HL-60 (cell line): ENCODE measurements at regions not wholly inside any gene's neighbourhood (a gene's known extent, or its start where the extent isn't known, plus 50 kb on each side); places are given as distances from the start of the nearest gene placed in this dataset.

Experiments used
- DNase-seq, 2 experiments: peaks; one replicate each; pipeline ENCODE4 v3.0.0-alpha.2; 2010 to 2020; ENCODE audit warnings: low read depth in 1 of 2, low spot score in 1 of 2
- H3K27ac ChIP-seq: fragments of 250-450 bp; sonication (Bioruptor Pico); replicated peaks from 2 replicates; pipeline ENCODE4 v1.5.1; 2020; ENCODE audit warnings: mild to moderate bottlenecking, moderate library complexity
- H3K27me3 ChIP-seq: fragments of 250-450 bp; sonication (Bioruptor Pico); 2 replicates; pipeline ENCODE4 v1.5.1; 2021; ENCODE audit warnings: mild to moderate bottlenecking, moderate library complexity; ENCODE audit not compliant: insufficient read depth, poor library complexity, severe bottlenecking
- H3K4me3 ChIP-seq: replicated peaks from 2 replicates; pipeline ENCODE4 v1.5.1; 2011; ENCODE audit warnings: mild to moderate bottlenecking, control low read depth, low read length; ENCODE audit not compliant: insufficient read depth
- GABPA ChIP-seq: IDR thresholded peaks from 2 replicates; pipeline ENCODE4 v1.6.1; 2012; ENCODE audit warnings: low read depth
- POLR2AphosphoS5 ChIP-seq: IDR thresholded peaks from 2 replicates; pipeline ENCODE4 v1.6.1; 2012; ENCODE audit warnings: low read depth
- SPI1 ChIP-seq: IDR thresholded peaks from 2 replicates; pipeline ENCODE4 v1.6.1; 2012; ENCODE audit warnings: low read depth, mild to moderate bottlenecking, borderline replicate concordance
- TF ChIP-seq, protein P1 (sequence below): IDR thresholded peaks from 2 replicates; pipeline ENCODE4 v1.6.1; 2012; ENCODE audit warnings: low read depth; ENCODE audit not compliant: insufficient replicate concordance
- TF ChIP-seq, protein P2 (sequence below): IDR thresholded peaks from one replicate; pipeline ENCODE4 v1.5.1; 2011; ENCODE audit warnings: low read length, control low read depth, inconsistent platforms; ENCODE audit not compliant: insufficient read depth

DNA sequence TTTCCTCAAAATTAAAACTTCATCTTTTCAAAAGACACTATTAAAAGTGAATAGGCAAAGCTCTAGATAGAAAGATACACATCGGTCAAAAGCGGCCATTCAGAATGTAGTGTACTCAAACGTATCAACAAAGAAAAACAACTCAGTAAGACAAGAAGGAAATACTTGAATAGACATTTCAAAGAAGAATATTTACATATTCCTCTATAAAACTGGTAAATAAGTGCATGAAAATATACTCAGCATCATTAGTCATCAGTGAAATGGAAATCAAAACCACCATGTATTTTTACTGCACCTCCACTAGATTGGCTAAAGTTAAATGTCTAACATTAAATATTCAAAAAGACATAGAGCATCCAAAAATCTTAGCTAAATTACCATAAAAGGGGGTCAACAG is 551.1 kb upstream of the SORCS1 start:
- TF ChIP-seq SPI1 (no peak), POLR2AphosphoS5 (no peak), GABPA (no peak)
- TF ChIP-seq, protein P1, sequence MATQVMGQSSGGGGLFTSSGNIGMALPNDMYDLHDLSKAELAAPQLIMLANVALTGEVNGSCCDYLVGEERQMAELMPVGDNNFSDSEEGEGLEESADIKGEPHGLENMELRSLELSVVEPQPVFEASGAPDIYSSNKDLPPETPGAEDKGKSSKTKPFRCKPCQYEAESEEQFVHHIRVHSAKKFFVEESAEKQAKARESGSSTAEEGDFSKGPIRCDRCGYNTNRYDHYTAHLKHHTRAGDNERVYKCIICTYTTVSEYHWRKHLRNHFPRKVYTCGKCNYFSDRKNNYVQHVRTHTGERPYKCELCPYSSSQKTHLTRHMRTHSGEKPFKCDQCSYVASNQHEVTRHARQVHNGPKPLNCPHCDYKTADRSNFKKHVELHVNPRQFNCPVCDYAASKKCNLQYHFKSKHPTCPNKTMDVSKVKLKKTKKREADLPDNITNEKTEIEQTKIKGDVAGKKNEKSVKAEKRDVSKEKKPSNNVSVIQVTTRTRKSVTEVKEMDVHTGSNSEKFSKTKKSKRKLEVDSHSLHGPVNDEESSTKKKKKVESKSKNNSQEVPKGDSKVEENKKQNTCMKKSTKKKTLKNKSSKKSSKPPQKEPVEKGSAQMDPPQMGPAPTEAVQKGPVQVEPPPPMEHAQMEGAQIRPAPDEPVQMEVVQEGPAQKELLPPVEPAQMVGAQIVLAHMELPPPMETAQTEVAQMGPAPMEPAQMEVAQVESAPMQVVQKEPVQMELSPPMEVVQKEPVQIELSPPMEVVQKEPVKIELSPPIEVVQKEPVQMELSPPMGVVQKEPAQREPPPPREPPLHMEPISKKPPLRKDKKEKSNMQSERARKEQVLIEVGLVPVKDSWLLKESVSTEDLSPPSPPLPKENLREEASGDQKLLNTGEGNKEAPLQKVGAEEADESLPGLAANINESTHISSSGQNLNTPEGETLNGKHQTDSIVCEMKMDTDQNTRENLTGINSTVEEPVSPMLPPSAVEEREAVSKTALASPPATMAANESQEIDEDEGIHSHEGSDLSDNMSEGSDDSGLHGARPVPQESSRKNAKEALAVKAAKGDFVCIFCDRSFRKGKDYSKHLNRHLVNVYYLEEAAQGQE: no peak
- TF ChIP-seq, protein P2, sequence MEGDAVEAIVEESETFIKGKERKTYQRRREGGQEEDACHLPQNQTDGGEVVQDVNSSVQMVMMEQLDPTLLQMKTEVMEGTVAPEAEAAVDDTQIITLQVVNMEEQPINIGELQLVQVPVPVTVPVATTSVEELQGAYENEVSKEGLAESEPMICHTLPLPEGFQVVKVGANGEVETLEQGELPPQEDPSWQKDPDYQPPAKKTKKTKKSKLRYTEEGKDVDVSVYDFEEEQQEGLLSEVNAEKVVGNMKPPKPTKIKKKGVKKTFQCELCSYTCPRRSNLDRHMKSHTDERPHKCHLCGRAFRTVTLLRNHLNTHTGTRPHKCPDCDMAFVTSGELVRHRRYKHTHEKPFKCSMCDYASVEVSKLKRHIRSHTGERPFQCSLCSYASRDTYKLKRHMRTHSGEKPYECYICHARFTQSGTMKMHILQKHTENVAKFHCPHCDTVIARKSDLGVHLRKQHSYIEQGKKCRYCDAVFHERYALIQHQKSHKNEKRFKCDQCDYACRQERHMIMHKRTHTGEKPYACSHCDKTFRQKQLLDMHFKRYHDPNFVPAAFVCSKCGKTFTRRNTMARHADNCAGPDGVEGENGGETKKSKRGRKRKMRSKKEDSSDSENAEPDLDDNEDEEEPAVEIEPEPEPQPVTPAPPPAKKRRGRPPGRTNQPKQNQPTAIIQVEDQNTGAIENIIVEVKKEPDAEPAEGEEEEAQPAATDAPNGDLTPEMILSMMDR: no peak
- no peak for DNase-seq
- no peaks in the 10 kb centered on the region for H3K27me3 ChIP-seq
- H3K27ac ChIP-seq: no peak overlapping the region
- H3K4me3 ChIP-seq: no peak overlapping the region

- Histone ChIP-seq H3K4me3 (no peak overlapping the region), H3K27ac (no peak overlapping the region), H3K27me3 (no peaks in the 10 kb centered on the region)
- TF ChIP-seq, protein P2: no peak
- TF ChIP-seq GABPA (no peak), SPI1 (no peak), POLR2AphosphoS5 (no peak)
- TF ChIP-seq, protein P1: no peak
- no peak for DNase-seq
Measured at GRCh38 chr10:107708981-107709380, 544.5 kb upstream of the SORCS1 start.

DNA sequence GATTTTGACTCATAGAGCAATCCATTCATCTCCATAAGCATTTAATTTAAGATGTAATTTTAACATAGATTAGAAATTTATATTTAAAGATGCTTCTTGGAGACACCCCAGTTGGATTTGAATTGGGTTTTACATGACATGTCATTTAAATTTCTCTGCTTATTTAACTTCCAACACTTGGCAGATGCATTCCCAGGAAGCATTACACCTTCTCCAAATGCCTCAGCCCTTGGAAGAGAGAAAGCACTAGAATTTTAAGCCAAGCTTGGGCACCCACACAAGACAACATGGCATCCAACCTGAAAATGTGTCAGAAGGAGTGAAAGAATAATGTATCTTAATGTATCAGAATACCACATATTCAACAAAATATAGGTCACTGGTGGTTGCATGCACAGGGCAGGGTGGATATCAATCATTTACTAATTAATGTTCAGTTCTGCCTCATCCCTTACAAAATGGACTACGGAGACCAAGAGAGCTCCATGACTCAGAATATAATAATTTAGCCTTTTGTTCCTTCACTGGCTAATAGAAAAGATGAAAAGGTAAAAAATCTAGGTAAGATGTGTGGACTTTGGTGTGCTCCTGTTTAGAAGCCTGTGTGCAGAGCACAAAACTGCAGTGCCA is 541.7 kb upstream of the SORCS1 start:
- H3K27ac ChIP-seq: no peak overlapping the region
- H3K27me3 ChIP-seq: no peaks in the 10 kb centered on the region
- TF ChIP-seq POLR2AphosphoS5: no peak
- TF ChIP-seq, protein P1: no peak
- TF ChIP-seq GABPA: no peak
- H3K4me3 ChIP-seq: no peak overlapping the region
- no peak for DNase-seq
